ENCODE measurements at regions not wholly inside any gene's neighbourhood (a gene's known extent, or its start where the extent isn't known, plus 50 kb on each side); places are given as distances from the start of the nearest gene placed in this dataset.

- TF ChIP-seq CTCF (IDR thresholded peaks at IDR 0.05) (no peak), POLR2A (IDR thresholded peaks at IDR 0.05) (no peak)
These were observed 127.1 kb upstream of the SLC44A3 start for GRCh38 chr1:94693029-94693428.
